ENCODE measurements at regions not wholly inside any gene's neighbourhood (a gene's known extent, or its start where the extent isn't known, plus 50 kb on each side); places are given as distances from the start of the nearest gene placed in this dataset.

DNA sequence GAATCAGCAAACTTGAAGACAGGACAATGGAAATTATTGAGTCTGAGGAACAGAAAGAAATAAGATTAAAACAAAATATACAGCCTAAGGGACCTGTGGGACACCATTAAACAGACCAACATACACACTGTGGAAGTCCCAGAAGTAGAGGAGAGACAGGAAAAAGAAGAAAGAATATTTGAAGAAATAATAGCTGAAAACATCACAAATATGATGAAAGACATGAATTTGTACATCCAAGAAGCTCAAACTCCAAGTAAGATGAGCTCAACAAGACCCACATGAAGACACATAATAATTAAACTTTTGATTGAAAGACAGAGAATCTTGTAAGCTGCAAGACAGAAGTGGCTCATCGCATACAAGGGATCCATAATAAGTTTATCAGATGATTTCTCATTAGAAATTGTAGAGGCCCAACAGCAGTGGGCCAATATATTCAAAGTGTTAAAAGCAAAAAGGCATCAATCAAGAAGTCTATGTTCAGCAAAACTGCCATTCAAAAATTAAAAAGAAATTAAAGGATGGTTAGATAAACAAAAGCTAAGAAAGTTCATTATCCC is 311.3 kb upstream of the ADGRL2 start:
- CTCF ChIA-PET = no interaction called here
- Histone ChIP-seq H3K4me3 (ENCODE audit: low read length) (no peak overlapping the region), H3K36me3 (ENCODE audit: insufficient read depth, low read length) (no peaks in the 10 kb centered on the region), H3K9me3 (ENCODE audit: control insufficient read depth in 1 of 2, insufficient read depth in 1 of 2, low read length in 2 of 2) (peaks cover 10 to 11% of the 10 kb centered on the region in 2 experiments), H3K27ac (ENCODE audit: low read depth in 1 of 2, low read length in 2 of 2) (no peak overlapping the region), H3K4me1 (ENCODE audit: insufficient read depth, low read length) (no peaks in the 10 kb centered on the region), H3K27me3 (ENCODE audit: control insufficient read depth in 1 of 2, insufficient read depth in 2 of 2, low read length in 2 of 2) (no peaks in the 10 kb centered on the region)
- no peaks in the 10 kb centered on the region for H3K36me3 Mint-ChIP-seq (ENCODE audit: low read depth)
- intact Hi-C loops (cut with DNase I, micrococcal nuclease) = no loop called here
- no peaks in the 10 kb centered on the region for H3K9me3 Mint-ChIP-seq
- no peaks in the 10 kb centered on the region for H3K4me1 Mint-ChIP-seq (ENCODE audit: low read depth)
- TF ChIP-seq, protein P1, sequence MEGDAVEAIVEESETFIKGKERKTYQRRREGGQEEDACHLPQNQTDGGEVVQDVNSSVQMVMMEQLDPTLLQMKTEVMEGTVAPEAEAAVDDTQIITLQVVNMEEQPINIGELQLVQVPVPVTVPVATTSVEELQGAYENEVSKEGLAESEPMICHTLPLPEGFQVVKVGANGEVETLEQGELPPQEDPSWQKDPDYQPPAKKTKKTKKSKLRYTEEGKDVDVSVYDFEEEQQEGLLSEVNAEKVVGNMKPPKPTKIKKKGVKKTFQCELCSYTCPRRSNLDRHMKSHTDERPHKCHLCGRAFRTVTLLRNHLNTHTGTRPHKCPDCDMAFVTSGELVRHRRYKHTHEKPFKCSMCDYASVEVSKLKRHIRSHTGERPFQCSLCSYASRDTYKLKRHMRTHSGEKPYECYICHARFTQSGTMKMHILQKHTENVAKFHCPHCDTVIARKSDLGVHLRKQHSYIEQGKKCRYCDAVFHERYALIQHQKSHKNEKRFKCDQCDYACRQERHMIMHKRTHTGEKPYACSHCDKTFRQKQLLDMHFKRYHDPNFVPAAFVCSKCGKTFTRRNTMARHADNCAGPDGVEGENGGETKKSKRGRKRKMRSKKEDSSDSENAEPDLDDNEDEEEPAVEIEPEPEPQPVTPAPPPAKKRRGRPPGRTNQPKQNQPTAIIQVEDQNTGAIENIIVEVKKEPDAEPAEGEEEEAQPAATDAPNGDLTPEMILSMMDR (IDR thresholded peaks at IDR 0.05) = no peak
- no peak for DNase-seq
- no peaks in the 10 kb centered on the region for H3K27me3 Mint-ChIP-seq
- POLR2A ChIA-PET = interaction anchor here (0.7 kb wide), 1 partner anchor 17 kb away, joined by 5 read pairs; no protein-coding TSS in a partner anchor
- ATAC-seq (ENCODE audit: poor library complexity) = no peak
- no peak overlapping the region for H3K27ac Mint-ChIP-seq
- H3K4me3 Mint-ChIP-seq = no peak overlapping the region

DNA sequence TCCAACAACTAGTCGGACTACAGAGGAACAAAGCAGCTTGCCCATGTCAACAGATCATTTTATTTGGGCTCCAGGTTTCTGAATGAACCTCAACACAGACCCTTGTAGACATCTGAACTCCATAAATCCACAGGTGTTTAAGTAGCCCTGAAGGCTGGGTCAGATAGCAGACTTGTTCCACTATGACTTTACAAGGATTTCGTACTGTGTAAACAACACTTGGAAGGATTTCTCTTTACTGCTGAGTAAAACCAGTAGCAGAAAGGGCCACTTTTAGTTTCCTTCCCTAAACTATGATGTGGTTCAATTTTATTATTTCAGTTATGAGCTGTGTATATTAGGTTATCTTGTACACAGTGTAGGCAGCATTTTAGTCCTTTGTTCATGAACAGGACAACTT is 316.4 kb upstream of the ADGRL2 start:
- H3K36me3 ChIP-seq (ENCODE audit: insufficient read depth, low read length) = no peaks in the 10 kb centered on the region
- ChIA-PET CTCF (no interaction called here), POLR2A (no interaction called here)
- ATAC-seq (ENCODE audit: poor library complexity) (no peak), DNase-seq (no peak)
- Mint-ChIP-seq H3K9me3 (no peaks in the 10 kb centered on the region), H3K27me3 (no peaks in the 10 kb centered on the region), H3K27ac (no peak overlapping the region), H3K4me3 (no peak overlapping the region), H3K36me3 (ENCODE audit: low read depth) (no peaks in the 10 kb centered on the region), H3K4me1 (ENCODE audit: low read depth) (no peaks in the 10 kb centered on the region)
- intact Hi-C loops (cut with DNase I, micrococcal nuclease) = no loop called here
- no peaks in the 10 kb centered on the region for H3K27me3 ChIP-seq (ENCODE audit: control insufficient read depth in 1 of 2, insufficient read depth in 2 of 2, low read length in 2 of 2)
- no peak overlapping the region for H3K27ac ChIP-seq (ENCODE audit: low read depth in 1 of 2, low read length in 2 of 2)
- H3K4me3 ChIP-seq (ENCODE audit: low read length) = no peak overlapping the region
- peaks cover 6 to 7% of the 10 kb centered on the region in 2 experiments for H3K9me3 ChIP-seq (ENCODE audit: control insufficient read depth in 1 of 2, insufficient read depth in 1 of 2, low read length in 2 of 2)
- no peaks in the 10 kb centered on the region for H3K4me1 ChIP-seq (ENCODE audit: insufficient read depth, low read length)
- TF ChIP-seq, protein P1 (IDR thresholded peaks at IDR 0.05) = no peak

DNA sequence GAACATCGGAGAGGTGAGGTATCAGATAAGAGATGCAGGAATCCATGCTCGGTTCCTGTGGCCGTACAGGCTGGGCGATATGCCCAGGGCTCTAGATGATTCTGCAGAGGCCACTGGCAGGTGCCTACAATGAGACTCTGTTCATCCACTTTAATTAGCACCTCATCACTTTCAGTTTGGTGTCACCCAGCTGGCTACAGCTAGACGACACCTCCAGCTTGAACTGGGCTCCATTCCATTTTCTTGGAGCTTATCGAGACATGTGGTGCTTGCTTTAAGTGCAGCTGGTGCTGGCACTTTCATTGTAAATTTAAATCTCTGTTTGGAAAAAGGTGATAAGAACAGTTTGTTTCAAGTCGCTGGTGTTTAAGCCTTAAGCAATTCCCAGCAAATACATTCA is 322.5 kb upstream of the ADGRL2 start:
- ChIA-PET POLR2A (no interaction called here), CTCF (no interaction called here)
- no peaks in the 10 kb centered on the region for H3K4me1 Mint-ChIP-seq (ENCODE audit: low read depth)
- Histone ChIP-seq H3K9me3 (ENCODE audit: control insufficient read depth in 1 of 2, insufficient read depth in 1 of 2, low read length in 2 of 2) (peaks cover 0 to 3% of the 10 kb centered on the region in 2 experiments), H3K36me3 (ENCODE audit: insufficient read depth, low read length) (no peaks in the 10 kb centered on the region), H3K4me3 (ENCODE audit: low read length) (no peak overlapping the region), H3K4me1 (ENCODE audit: insufficient read depth, low read length) (no peaks in the 10 kb centered on the region), H3K27me3 (ENCODE audit: control insufficient read depth in 1 of 2, insufficient read depth in 2 of 2, low read length in 2 of 2) (no peaks in the 10 kb centered on the region), H3K27ac (ENCODE audit: low read depth in 1 of 2, low read length in 2 of 2) (no peak overlapping the region)
- no peak overlapping the region for H3K27ac Mint-ChIP-seq
- peaks cover 5% of the 10 kb centered on the region for H3K27me3 Mint-ChIP-seq
- ATAC-seq (ENCODE audit: poor library complexity) (no peak), DNase-seq (no peak)
- TF ChIP-seq, protein P1 (IDR thresholded peaks at IDR 0.05) = no peak
- H3K9me3 Mint-ChIP-seq = no peaks in the 10 kb centered on the region
- H3K36me3 Mint-ChIP-seq (ENCODE audit: low read depth) = no peaks in the 10 kb centered on the region
- intact Hi-C loops (cut with DNase I, micrococcal nuclease) = no loop called here
- no peak overlapping the region for H3K4me3 Mint-ChIP-seq
